ENCODE measurements at regions not wholly inside any gene's neighbourhood (a gene's known extent, or its start where the extent isn't known, plus 50 kb on each side); places are given as distances from the start of the nearest gene placed in this dataset.
A peak's percentile ranks its signal among the peaks of the same experiment; 100 is the strongest.

GRCh38 chr11:93089474-93090102, 108.2 kb downstream of the SLC36A4 start:
- Histone ChIP-seq H3K4me3 (ENCODE audit: insufficient read depth, low read depth, low read length) (no peak overlapping the region), H2BK15ac (ENCODE audit: low read depth, low read length) (0 out of 3 replicates have a peak overlapping the region, but pooled peaks have one; percentile 1), H3K4ac (ENCODE audit: low read depth, low read length) (0 out of 2 replicates have a peak overlapping the region, but pooled peaks have one; percentile 35), H4K20me1 (ENCODE audit: insufficient read depth, low read length) (no peaks in the 10 kb centered on the region), H2BK5ac (ENCODE audit: low read depth, low read length, poor library complexity, severe bottlenecking) (no peak overlapping the region), H3K27ac (ENCODE audit: insufficient read depth, low read length) (no peak overlapping the region), H2AFZ (replicated peaks; ENCODE audit: low read length, poor library complexity) (peak overlapping the region; percentile 85), H3K56ac (ENCODE audit: extremely low read depth, insufficient read depth, low read length) (no peak overlapping the region), H3K18ac (ENCODE audit: low read depth, low read length) (no peak overlapping the region), H3K79me1 (ENCODE audit: low read depth in 1 of 2, low read length in 2 of 2) (no peaks in the 10 kb centered on the region), H3K27me3 (ENCODE audit: control insufficient read depth, insufficient read depth, low read length) (no peaks in the 10 kb centered on the region), H3K9me3 (ENCODE audit: control insufficient read depth, insufficient read depth, low read length) (no peaks in the 10 kb centered on the region), H4K91ac (ENCODE audit: insufficient read depth, low read depth, low read length) (no peak overlapping the region), H3K4me1 (ENCODE audit: control insufficient read depth, insufficient read depth, low read length) (no peaks in the 10 kb centered on the region), H3K9ac (ENCODE audit: low read depth, low read length) (no peak overlapping the region), H3K14ac (replicated peaks; ENCODE audit: low read depth, low read length) (no peak overlapping the region), H3K36me3 (ENCODE audit: control insufficient read depth, insufficient read depth, low read length) (no peaks in the 10 kb centered on the region), H4K8ac (ENCODE audit: low read depth in 2 of 2, low read length in 2 of 2) (no peak overlapping the region), H2BK120ac (ENCODE audit: low read depth, low read length) (peak overlapping the region; percentile 77), H3K9me1 (ENCODE audit: insufficient read depth, low read length) (no peaks in the 10 kb centered on the region), H4K5ac (ENCODE audit: low read depth, low read length) (no peak overlapping the region), H3K23ac (ENCODE audit: low read depth, low read length) (no peak overlapping the region), H2AK9ac (replicated peaks; ENCODE audit: low read depth, low read length, poor library complexity) (no peak overlapping the region), H2BK20ac (ENCODE audit: low read depth, low read length) (peak overlapping the region; percentile 60; the same call in 1 of the 2 replicates), H2AK5ac (ENCODE audit: low read depth, low read length) (peak overlapping the region; percentile 17; the same call in 1 of the 2 replicates), H3K4me2 (ENCODE audit: low read depth, low read length) (no peak overlapping the region)
- ChIA-PET CTCF (interaction anchor here (0.5 to 1.5 kb wide), 12 partner anchors 10 to 117 kb away, joined by 3 to 8 read pairs (median 4); no protein-coding TSS in a partner anchor), POLR2A (ENCODE audit: unreplicated experiment) (interaction anchor here (0.6 kb wide), 1 partner anchor 23 kb away, joined by 8 read pairs; no protein-coding TSS in a partner anchor)
- ATAC-seq (ENCODE audit: low read depth) (peak; percentile 95), DNase-seq (peak; percentile 62)
- TF ChIP-seq RAD21 (IDR thresholded peaks at IDR 0.05; ENCODE audit: low read length) = peak; percentile 51
- TF ChIP-seq POLR2A (IDR thresholded peaks at IDR 0.05; ENCODE audit: low read depth, low read length) = no peak
- peak; percentile 83 for TF ChIP-seq MAFK (IDR thresholded peaks at IDR 0.05; ENCODE audit: low read depth, low read length)
- peak; percentile 40 for TF ChIP-seq SMC3 (IDR thresholded peaks at IDR 0.05; ENCODE audit: low read depth, low read length)
- TF ChIP-seq, protein P1, sequence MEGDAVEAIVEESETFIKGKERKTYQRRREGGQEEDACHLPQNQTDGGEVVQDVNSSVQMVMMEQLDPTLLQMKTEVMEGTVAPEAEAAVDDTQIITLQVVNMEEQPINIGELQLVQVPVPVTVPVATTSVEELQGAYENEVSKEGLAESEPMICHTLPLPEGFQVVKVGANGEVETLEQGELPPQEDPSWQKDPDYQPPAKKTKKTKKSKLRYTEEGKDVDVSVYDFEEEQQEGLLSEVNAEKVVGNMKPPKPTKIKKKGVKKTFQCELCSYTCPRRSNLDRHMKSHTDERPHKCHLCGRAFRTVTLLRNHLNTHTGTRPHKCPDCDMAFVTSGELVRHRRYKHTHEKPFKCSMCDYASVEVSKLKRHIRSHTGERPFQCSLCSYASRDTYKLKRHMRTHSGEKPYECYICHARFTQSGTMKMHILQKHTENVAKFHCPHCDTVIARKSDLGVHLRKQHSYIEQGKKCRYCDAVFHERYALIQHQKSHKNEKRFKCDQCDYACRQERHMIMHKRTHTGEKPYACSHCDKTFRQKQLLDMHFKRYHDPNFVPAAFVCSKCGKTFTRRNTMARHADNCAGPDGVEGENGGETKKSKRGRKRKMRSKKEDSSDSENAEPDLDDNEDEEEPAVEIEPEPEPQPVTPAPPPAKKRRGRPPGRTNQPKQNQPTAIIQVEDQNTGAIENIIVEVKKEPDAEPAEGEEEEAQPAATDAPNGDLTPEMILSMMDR (conservative IDR thresholded peaks at IDR 0.05; ENCODE audit: low read depth, low read length) = peak; percentile 51
- 20% methylated on average over 1 of the region's 5 CpGs; no CpG with 5 or more reads in 1 of the 2 experiments for WGBS, 2 experiments (ENCODE audit: extremely low coverage in 2 of 2, insufficient read length in 1 of 2)
- in situ Hi-C loops (cut with MboI; ENCODE audit: low sequenced_read_pairs) = no loop called here
- no TSS peak for BruUV-seq (replicated peaks)
- intact Hi-C loops (cut with micrococcal nuclease) = loop anchor here (1.0 to 2.0 kb wide), 2 partner anchors 81 to 147 kb away; no protein-coding TSS in a partner anchor
- dilution Hi-C loops (cut with HindIII; ENCODE audit: low sequenced_read_pairs, unreplicated experiment) = no loop called here

Measured in IMR-90 (cell line).